Endothelial cell (in vitro differentiated cells): ENCODE measurements at regions not wholly inside any gene's neighbourhood (a gene's known extent, or its start where the extent isn't known, plus 50 kb on each side); places are given as distances from the start of the nearest gene placed in this dataset.
"Not testable (repeated sequence)": the region's sequence is repeated elsewhere in the genome, so short reads cannot be mapped to it uniquely, and the experiment has no call there.

ENCODE experiments used
- DNase-seq: peaks from one replicate; pipeline ENCODE4 v3.0.0; 2021; ENCODE audit warnings: low spot score
- H3K27ac Mint-ChIP-seq: one replicate; pipeline ENCODE4 v1.8.0; 2021; ENCODE audit warnings: mixed read lengths, inconsistent platforms; ENCODE audit not compliant: unreplicated experiment
- H3K27me3 Mint-ChIP-seq: one replicate; pipeline ENCODE4 v1.8.0; 2021; ENCODE audit warnings: mild to moderate bottlenecking, moderate library complexity, mixed read lengths, inconsistent platforms; ENCODE audit not compliant: unreplicated experiment
- H3K36me3 Mint-ChIP-seq: one replicate; pipeline ENCODE4 v1.8.0; 2021; ENCODE audit warnings: mild to moderate bottlenecking, low read depth, mixed read lengths, inconsistent platforms; ENCODE audit not compliant: unreplicated experiment
- H3K4me1 Mint-ChIP-seq: one replicate; pipeline ENCODE4 v1.8.0; 2021; ENCODE audit warnings: mild to moderate bottlenecking, mixed read lengths, inconsistent platforms; ENCODE audit not compliant: unreplicated experiment
- H3K4me3 Mint-ChIP-seq: one replicate; pipeline ENCODE4 v1.8.0; 2021; ENCODE audit warnings: mild to moderate bottlenecking, mixed read lengths, inconsistent platforms; ENCODE audit not compliant: unreplicated experiment
- H3K9me3 Mint-ChIP-seq: one replicate; pipeline ENCODE4 v1.8.0; 2021; ENCODE audit warnings: mixed read lengths, inconsistent platforms; ENCODE audit not compliant: unreplicated experiment
- TF ChIP-seq, protein P1 (sequence below): fragments of 200-600 bp; sonication (generic); IDR thresholded peaks from one replicate; pipeline ENCODE4 v1.5.0; 2021; ENCODE audit warnings: antibody characterized with exemption; ENCODE audit not compliant: unreplicated experiment

DNA sequence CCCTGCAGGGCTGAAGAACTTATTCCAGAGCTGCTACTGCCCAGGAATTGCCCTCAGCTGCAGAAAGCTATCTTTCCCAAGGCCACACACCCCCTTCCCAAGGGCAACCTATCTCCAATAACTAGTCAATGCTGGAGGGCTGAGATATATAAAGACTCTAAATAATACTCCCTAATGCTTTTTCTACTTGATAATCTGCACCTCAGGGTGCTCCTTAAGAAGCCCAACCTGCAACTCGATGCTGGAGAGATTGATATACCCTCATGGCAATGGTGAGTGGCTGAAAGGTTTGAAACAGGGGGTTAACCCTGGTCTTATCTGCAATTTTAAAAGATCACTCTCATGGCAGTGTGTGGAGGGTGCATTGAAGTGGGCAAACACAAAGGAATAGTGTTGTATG, 142.7 kb upstream of the APC start:
- no peaks in the 10 kb centered on the region for H3K36me3 Mint-ChIP-seq
- peaks cover 4% of the 10 kb centered on the region for H3K4me1 Mint-ChIP-seq
- TF ChIP-seq, protein P1, sequence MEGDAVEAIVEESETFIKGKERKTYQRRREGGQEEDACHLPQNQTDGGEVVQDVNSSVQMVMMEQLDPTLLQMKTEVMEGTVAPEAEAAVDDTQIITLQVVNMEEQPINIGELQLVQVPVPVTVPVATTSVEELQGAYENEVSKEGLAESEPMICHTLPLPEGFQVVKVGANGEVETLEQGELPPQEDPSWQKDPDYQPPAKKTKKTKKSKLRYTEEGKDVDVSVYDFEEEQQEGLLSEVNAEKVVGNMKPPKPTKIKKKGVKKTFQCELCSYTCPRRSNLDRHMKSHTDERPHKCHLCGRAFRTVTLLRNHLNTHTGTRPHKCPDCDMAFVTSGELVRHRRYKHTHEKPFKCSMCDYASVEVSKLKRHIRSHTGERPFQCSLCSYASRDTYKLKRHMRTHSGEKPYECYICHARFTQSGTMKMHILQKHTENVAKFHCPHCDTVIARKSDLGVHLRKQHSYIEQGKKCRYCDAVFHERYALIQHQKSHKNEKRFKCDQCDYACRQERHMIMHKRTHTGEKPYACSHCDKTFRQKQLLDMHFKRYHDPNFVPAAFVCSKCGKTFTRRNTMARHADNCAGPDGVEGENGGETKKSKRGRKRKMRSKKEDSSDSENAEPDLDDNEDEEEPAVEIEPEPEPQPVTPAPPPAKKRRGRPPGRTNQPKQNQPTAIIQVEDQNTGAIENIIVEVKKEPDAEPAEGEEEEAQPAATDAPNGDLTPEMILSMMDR, result no peak
- DNase-seq, result no peak
- no peak overlapping the region for H3K4me3 Mint-ChIP-seq
- H3K9me3 Mint-ChIP-seq, result no peaks in the 10 kb centered on the region
- peaks cover 2% of the 10 kb centered on the region for H3K27me3 Mint-ChIP-seq
- no peak overlapping the region for H3K27ac Mint-ChIP-seq

DNA sequence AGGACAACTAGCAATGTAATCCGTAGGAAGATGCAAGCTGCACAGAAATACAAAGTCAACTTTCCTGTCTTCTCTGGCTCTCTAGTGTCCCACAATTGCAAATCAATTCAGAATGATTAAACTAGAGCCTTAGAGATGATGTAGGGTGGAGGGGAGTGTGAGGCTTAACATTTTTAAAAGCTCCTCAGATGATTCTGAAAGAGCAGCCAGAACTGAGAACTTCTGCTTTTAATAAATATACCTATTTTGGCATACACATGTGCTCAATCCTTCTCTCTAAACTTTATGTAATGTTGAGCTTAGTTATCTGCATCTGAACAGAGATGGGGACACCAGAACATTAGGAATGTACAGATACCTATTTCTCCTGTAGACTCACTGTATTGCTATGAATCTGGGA, 139.9 kb upstream of the APC start:
- no peaks in the 10 kb centered on the region for H3K9me3 Mint-ChIP-seq
- H3K4me3 Mint-ChIP-seq, result no peak overlapping the region
- TF ChIP-seq, protein P1, result no peak
- H3K27ac Mint-ChIP-seq, result no peak overlapping the region
- H3K36me3 Mint-ChIP-seq, result no peaks in the 10 kb centered on the region
- peaks cover 2% of the 10 kb centered on the region for H3K27me3 Mint-ChIP-seq
- no peak for DNase-seq
- peaks cover 4% of the 10 kb centered on the region for H3K4me1 Mint-ChIP-seq

DNA sequence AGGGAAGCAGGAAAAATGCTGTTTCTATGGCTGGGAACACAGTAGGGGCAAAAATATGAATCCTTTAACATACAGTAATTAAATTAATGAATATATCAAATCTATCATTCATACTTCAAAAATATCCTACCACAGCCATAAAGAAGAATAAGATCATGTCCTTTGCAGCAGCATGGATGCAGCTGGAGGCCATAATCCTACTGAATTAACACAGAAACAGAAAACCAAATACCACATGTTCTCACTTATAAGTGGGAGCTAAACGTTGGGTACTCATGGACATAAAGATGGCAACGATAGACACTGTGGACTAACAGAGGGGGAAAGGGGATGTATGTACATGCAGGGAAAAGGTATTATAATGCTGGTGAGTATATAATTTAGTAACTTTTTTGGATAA, 137.2 kb upstream of the APC start:
- H3K36me3 Mint-ChIP-seq, DNase-seq, H3K4me1 Mint-ChIP-seq, H3K9me3 Mint-ChIP-seq, H3K4me3 Mint-ChIP-seq, H3K27ac Mint-ChIP-seq, H3K27me3 Mint-ChIP-seq: not testable (repeated sequence)

DNA sequence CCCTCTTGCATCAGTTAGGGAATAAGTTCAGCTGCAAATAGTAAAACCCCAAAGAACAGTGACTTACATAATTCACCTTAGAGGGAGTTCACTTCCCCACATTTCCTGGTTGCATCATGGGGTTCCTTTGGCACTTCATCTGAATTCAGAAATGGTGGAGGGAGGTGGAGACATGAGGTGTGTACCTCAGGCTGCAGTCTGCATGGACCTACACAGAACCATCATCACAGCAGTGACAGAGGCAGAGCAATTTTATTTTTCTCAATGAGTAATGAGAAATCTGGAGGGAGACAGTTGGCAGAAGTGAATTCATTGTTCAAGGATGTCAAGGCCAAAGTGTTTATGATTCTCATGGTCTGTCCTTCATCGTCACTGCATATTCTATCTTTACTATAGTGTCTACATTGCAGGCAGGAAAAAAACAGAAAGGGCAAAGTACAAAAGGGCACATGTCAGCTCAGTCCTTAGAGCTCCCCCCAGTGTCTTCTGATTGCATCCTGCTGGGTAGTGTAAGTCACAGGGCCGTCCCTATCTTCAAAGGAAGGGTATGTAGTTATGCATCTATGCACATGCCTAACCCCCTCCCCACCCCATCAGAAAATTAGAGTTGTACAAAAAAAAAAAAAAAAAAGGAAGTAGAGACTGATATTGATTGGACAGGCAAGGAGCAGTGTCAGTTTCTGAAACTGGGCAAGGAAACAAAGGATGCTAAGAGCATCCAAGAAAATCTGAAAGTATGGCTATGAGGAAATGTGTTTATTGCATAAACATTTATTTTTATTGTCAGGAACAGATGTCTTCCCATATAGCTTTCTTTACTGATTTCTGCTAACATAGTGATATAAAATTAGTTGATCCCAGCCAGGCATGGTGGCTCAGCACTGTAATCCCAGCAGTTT, 132.7 kb upstream of the APC start:
- Mint-ChIP-seq H3K27me3 (no peaks in the 10 kb centered on the region), H3K27ac (no peak overlapping the region), H3K36me3 (no peaks in the 10 kb centered on the region), H3K9me3 (no peaks in the 10 kb centered on the region), H3K4me1 (no peaks in the 10 kb centered on the region), H3K4me3 (no peak overlapping the region)
- no peak for DNase-seq
- TF ChIP-seq, protein P1, result no peak

DNA sequence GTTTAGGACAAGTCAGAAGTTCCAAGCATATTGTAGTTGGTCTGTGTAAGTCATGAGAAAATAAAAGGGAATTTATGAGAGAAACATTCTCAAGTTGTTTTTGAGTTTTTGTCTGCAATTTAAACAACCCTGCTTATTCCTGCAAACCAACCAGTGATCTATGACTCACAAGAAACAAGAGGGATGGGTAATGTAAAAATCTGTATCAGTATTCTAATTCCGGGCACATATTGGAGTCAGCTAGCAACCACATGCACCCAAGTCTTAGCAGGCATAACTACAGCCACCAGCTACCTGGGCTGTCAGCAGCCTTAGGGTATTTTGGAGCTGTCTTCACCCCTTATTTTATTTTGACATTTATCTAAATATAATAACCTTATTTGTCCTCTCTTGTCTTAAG, 128.7 kb upstream of the APC start:
- no peaks in the 10 kb centered on the region for H3K4me1 Mint-ChIP-seq
- no peak for DNase-seq
- TF ChIP-seq, protein P1, result no peak
- H3K36me3 Mint-ChIP-seq, result no peaks in the 10 kb centered on the region
- H3K27me3 Mint-ChIP-seq, result no peaks in the 10 kb centered on the region
- H3K4me3 Mint-ChIP-seq, result no peak overlapping the region
- no peaks in the 10 kb centered on the region for H3K9me3 Mint-ChIP-seq
- no peak overlapping the region for H3K27ac Mint-ChIP-seq
